Type B pancreatic cell (in vitro differentiated cells): ENCODE measurements at regions not wholly inside any gene's neighbourhood (a gene's known extent, or its start where the extent isn't known, plus 50 kb on each side); places are given as distances from the start of the nearest gene placed in this dataset.

ENCODE experiments used
- DNase-seq: peaks from one replicate; pipeline ENCODE4 v3.0.0; 2021; ENCODE audit warnings: mixed read lengths; ENCODE audit not compliant: unreplicated experiment; ENCODE audit errors: extremely low spot score
- H3K27ac Mint-ChIP-seq: 2 replicates; pipeline ENCODE4 v1.8.0; 2021; ENCODE audit warnings: mild to moderate bottlenecking, mixed read lengths
- H3K27me3 Mint-ChIP-seq: 2 replicates; pipeline ENCODE4 v1.8.0; 2021; ENCODE audit warnings: mixed read lengths
- H3K36me3 Mint-ChIP-seq: 2 replicates; pipeline ENCODE4 v1.8.0; 2021; ENCODE audit warnings: mixed read lengths
- H3K4me1 Mint-ChIP-seq: one replicate; pipeline ENCODE4 v1.8.0; 2021; ENCODE audit warnings: mixed read lengths; ENCODE audit not compliant: unreplicated experiment
- H3K4me3 Mint-ChIP-seq: 2 replicates; pipeline ENCODE4 v1.8.0; 2021; ENCODE audit warnings: mild to moderate bottlenecking, mixed read lengths
- H3K9me3 Mint-ChIP-seq: 2 replicates; pipeline ENCODE4 v1.8.0; 2021; ENCODE audit warnings: mixed read lengths
- TF ChIP-seq, protein P1 (sequence below): fragments of 200-600 bp; sonication (generic); conservative IDR thresholded peaks from 2 replicates; pipeline ENCODE4 v1.5.0; 2021; ENCODE audit warnings: antibody characterized with exemption, mild to moderate bottlenecking

DNA sequence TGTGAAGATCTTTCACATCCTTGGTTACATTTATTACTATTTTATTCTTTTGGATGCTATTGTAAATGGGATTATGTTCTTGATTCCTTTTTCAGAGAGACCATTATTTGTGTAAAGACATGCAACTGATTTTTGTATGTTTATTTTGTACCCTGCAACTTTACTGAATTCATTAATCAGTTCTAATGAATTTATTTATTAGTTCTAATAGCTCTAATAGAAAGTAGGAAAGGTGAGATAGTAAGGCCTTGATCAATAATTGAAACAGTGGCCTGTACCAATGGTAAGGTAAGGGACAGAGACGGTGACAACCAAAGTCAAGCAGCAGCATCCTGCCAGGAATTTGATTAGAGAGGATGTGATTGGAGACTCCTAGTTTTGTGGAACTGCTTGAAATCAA, 224.1 kb downstream of the PHLDA1 start:
- Mint-ChIP-seq H3K4me1 (peaks cover 27% of the 10 kb centered on the region), H3K36me3 (no peaks in the 10 kb centered on the region), H3K4me3 (no peak overlapping the region), H3K27ac (no peak overlapping the region), H3K27me3 (no peaks in the 10 kb centered on the region), H3K9me3 (peaks cover 5% of the 10 kb centered on the region)
- DNase-seq, result no peak
- TF ChIP-seq, protein P1, sequence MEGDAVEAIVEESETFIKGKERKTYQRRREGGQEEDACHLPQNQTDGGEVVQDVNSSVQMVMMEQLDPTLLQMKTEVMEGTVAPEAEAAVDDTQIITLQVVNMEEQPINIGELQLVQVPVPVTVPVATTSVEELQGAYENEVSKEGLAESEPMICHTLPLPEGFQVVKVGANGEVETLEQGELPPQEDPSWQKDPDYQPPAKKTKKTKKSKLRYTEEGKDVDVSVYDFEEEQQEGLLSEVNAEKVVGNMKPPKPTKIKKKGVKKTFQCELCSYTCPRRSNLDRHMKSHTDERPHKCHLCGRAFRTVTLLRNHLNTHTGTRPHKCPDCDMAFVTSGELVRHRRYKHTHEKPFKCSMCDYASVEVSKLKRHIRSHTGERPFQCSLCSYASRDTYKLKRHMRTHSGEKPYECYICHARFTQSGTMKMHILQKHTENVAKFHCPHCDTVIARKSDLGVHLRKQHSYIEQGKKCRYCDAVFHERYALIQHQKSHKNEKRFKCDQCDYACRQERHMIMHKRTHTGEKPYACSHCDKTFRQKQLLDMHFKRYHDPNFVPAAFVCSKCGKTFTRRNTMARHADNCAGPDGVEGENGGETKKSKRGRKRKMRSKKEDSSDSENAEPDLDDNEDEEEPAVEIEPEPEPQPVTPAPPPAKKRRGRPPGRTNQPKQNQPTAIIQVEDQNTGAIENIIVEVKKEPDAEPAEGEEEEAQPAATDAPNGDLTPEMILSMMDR, result no peak

DNA sequence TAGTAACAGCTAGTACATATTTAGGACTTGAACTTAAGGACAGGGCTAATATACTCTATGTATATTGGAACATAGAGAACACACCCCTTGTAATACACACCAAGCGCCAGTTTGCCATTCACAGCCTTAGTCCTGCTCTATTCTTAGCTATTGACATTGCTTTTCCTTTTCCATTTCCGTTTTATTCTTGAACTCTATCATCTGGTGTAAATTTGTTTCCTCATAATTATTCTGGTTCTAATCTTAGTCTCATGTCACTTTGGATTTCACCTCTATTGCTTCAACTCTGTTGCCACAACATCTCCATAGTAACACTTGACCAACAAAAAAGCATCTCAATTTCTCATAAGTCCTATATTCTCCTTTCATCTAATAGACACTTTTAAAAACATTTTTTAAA, 225.7 kb downstream of the PHLDA1 start:
- no peak for DNase-seq
- no peaks in the 10 kb centered on the region for H3K27me3 Mint-ChIP-seq
- H3K4me1 Mint-ChIP-seq, result peaks cover 15% of the 10 kb centered on the region
- H3K36me3 Mint-ChIP-seq, result no peaks in the 10 kb centered on the region
- TF ChIP-seq, protein P1, result no peak
- H3K4me3 Mint-ChIP-seq, result no peak overlapping the region
- no peak overlapping the region for H3K27ac Mint-ChIP-seq
- H3K9me3 Mint-ChIP-seq, result peaks cover 11% of the 10 kb centered on the region

DNA sequence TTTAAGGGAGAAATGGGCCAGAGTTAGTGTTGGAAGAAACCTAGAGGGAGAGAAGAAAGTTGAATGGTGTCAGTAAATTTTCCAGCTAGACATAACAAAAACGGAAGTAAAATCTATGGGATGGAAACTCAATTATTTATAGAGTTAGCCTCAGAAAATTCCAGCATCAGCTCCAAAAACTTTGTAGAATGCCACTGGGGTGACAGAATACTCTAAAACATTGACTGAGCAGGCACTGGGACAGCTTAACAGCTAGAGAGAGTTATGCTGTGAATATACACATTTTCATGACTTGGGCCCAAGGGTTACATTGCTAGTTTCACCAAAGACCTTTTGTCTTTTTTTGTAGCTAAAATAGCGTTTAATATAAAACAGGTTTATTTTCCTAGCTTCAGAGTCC, 226.3 kb downstream of the PHLDA1 start:
- peaks cover 11% of the 10 kb centered on the region for H3K9me3 Mint-ChIP-seq
- H3K4me3 Mint-ChIP-seq, result no peak overlapping the region
- H3K36me3 Mint-ChIP-seq, result no peaks in the 10 kb centered on the region
- H3K27ac Mint-ChIP-seq, result no peak overlapping the region
- no peaks in the 10 kb centered on the region for H3K27me3 Mint-ChIP-seq
- TF ChIP-seq, protein P1, result no peak
- peaks cover 12% of the 10 kb centered on the region for H3K4me1 Mint-ChIP-seq
- no peak for DNase-seq

DNA sequence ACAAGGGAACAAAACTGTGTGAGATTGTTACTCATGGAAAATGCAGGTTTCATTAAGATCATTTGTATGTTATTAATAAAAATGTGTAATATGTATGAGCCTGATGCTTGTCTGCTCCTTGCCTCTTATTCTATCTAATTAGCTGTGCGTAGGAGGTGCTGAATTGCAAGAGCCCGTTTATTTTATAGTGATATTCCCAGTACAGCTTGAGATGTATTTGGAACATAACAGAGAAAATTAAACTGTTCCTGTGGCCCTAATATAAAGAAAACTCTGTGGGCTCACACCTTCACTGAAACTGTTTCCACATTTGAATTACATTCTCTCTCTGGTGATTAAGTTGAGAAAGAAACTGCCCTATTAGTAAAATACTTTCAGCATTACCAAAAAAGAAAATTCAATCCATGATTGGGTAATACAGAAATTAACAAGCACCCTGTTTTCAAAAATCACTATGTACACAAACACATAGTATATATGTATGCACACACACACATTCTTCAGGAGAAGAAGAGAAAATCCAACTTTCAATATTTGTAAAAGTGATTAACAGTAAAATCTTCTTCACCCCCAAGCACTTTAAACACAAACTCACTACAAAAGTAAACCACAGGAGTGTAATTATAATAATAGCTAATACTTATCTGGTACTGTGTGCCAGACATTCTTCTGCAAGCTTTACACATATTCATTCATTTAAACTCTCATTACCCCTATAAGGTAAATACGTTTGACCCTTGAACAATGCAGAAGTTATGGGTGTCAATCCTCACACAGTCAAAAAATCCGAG, 233.2 kb downstream of the PHLDA1 start:
- DNase-seq, result no peak
- TF ChIP-seq, protein P1, result no peak
- Mint-ChIP-seq H3K27me3 (no peaks in the 10 kb centered on the region), H3K4me1 (peaks cover 6% of the 10 kb centered on the region), H3K9me3 (peaks cover 6% of the 10 kb centered on the region), H3K36me3 (no peaks in the 10 kb centered on the region), H3K27ac (no peak overlapping the region), H3K4me3 (no peak overlapping the region)

DNA sequence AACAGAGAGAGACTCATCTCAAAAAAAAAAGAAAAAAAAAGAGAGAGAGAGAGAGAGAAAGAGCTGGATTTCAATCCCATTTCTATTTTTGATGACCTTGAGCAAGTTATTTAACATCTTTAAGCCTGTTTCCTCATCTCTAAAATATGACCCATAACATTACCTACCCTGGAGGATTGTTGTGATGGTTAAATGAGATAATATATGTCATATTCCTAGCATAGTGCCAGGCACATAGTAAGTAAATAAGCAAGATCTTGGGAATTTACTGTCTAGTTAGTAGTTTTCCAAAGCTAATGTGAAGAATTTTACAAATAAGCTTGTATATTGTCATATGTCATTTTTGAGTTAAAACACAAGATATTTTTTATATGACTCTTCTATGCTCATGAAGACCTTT, 236.5 kb downstream of the PHLDA1 start:
- no peaks in the 10 kb centered on the region for H3K36me3 Mint-ChIP-seq
- no peak overlapping the region for H3K4me3 Mint-ChIP-seq
- H3K4me1 Mint-ChIP-seq, result peaks cover 15% of the 10 kb centered on the region
- no peak for DNase-seq
- TF ChIP-seq, protein P1, result no peak
- no peaks in the 10 kb centered on the region for H3K9me3 Mint-ChIP-seq
- no peak overlapping the region for H3K27ac Mint-ChIP-seq
- no peaks in the 10 kb centered on the region for H3K27me3 Mint-ChIP-seq
